ENCODE measurements at regions not wholly inside any gene's neighbourhood (a gene's known extent, or its start where the extent isn't known, plus 50 kb on each side); places are given as distances from the start of the nearest gene placed in this dataset.

DNA sequence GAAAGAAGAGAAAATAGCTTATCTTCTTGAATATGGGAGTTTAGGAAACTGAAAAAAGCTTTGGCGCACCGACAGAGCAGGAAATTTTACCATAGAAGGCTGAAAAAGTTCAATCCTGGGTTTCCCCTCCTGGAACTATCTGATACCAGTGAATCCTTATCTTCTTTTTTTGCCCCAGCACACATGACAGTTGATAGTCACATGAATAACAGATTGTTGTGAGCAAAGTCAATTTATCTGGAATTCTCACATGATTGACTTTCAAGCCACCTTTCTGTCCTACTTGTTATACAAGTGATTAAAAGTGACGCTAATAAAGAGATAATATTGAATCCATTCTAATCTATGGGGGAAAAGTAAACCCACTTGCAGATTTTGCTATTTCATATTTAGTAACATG, 365.8 kb upstream of the NPVF start:
- POLR2A ChIA-PET = no interaction called here
- no peaks in the 10 kb centered on the region for H3K4me1 Mint-ChIP-seq
- H3K36me3 Mint-ChIP-seq (ENCODE audit: low read depth) = no peaks in the 10 kb centered on the region
- H3K9me3 Mint-ChIP-seq = no peaks in the 10 kb centered on the region
- CTCF ChIA-PET = no interaction called here
- peaks cover 9% of the 10 kb centered on the region for H3K27me3 Mint-ChIP-seq
- intact Hi-C loops (cut with micrococcal nuclease) = no loop called here
- H3K27ac Mint-ChIP-seq = no peak overlapping the region
- TF ChIP-seq, protein P1, sequence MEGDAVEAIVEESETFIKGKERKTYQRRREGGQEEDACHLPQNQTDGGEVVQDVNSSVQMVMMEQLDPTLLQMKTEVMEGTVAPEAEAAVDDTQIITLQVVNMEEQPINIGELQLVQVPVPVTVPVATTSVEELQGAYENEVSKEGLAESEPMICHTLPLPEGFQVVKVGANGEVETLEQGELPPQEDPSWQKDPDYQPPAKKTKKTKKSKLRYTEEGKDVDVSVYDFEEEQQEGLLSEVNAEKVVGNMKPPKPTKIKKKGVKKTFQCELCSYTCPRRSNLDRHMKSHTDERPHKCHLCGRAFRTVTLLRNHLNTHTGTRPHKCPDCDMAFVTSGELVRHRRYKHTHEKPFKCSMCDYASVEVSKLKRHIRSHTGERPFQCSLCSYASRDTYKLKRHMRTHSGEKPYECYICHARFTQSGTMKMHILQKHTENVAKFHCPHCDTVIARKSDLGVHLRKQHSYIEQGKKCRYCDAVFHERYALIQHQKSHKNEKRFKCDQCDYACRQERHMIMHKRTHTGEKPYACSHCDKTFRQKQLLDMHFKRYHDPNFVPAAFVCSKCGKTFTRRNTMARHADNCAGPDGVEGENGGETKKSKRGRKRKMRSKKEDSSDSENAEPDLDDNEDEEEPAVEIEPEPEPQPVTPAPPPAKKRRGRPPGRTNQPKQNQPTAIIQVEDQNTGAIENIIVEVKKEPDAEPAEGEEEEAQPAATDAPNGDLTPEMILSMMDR (IDR thresholded peaks at IDR 0.05) = no peak
- ATAC-seq (ENCODE audit: low read depth) (no peak), DNase-seq (no peak)
- H3K4me3 Mint-ChIP-seq = no peak overlapping the region

DNA sequence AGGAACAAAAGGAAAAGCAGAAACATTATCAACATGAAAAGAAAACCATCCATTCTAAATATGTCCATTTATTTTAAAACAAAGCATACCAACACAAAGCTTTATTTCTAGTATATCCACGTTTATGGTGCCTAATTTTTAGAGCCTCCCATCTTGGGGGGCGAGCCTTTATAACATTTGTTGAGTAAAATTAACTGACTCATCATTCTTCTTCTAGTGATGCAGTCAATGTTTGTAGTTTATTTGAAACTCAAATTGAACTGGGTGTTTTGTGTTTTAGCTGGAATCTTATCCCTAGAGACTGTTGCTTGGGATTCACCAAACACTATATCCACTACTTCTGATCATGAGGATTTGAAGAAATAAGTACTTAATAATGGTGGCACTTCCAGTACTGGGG, 366.4 kb upstream of the NPVF start:
- no peaks in the 10 kb centered on the region for H3K9me3 Mint-ChIP-seq
- no peaks in the 10 kb centered on the region for H3K36me3 Mint-ChIP-seq (ENCODE audit: low read depth)
- no peaks in the 10 kb centered on the region for H3K4me1 Mint-ChIP-seq
- TF ChIP-seq, protein P1 (IDR thresholded peaks at IDR 0.05) = no peak
- no peak for ATAC-seq (ENCODE audit: low read depth)
- no peak for DNase-seq
- intact Hi-C loops (cut with micrococcal nuclease) = no loop called here
- H3K27me3 Mint-ChIP-seq = peaks cover 3% of the 10 kb centered on the region
- ChIA-PET CTCF (no interaction called here), POLR2A (no interaction called here)
- no peak overlapping the region for H3K27ac Mint-ChIP-seq
- no peak overlapping the region for H3K4me3 Mint-ChIP-seq

DNA sequence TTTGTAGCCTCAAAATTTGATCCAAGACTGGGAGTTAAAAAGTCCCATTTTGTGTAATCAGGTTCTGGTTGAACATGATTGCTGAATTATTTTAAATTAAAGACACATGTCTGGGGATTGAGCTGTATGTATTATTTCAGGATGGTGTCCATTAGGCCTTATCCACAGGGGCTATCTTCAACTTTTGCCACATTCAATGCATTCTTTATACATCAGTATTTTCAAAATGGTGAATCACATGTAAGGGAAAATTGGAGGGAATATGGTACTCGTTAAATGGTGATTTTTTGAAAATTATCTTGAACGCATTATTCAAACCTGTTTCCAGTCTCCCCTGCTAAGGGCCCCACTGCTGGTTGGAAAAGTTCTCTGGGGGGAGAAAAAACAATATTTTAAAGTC, 367.7 kb upstream of the NPVF start:
- Mint-ChIP-seq H3K9me3 (no peaks in the 10 kb centered on the region), H3K4me1 (no peaks in the 10 kb centered on the region), H3K27me3 (peaks cover 2% of the 10 kb centered on the region), H3K27ac (no peak overlapping the region), H3K4me3 (no peak overlapping the region), H3K36me3 (ENCODE audit: low read depth) (no peaks in the 10 kb centered on the region)
- intact Hi-C loops (cut with micrococcal nuclease) = no loop called here
- TF ChIP-seq, protein P1 (IDR thresholded peaks at IDR 0.05) = no peak
- DNase-seq = no peak
- POLR2A ChIA-PET = no interaction called here
- no peak for ATAC-seq (ENCODE audit: low read depth)
- CTCF ChIA-PET = no interaction called here

DNA sequence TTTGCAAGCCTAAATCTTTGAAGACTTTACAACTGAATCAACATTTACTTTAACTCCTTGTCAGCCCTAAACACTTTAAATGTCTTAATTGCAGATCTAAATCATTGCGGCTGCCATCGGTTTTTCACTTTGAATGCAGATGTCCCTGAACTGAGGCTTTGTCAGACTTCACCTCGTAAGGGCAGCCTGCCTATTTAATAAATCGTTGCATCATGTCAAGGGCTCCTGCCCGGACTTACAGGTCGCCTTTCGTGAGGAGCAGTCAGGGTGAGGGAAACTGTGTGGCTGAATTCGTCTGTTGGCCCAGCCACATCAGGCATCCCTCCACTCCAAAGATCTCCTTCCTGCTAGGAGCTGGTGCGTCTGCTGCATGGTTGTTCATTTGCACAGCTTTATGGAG, 368.2 kb upstream of the NPVF start:
- H3K4me1 Mint-ChIP-seq = no peaks in the 10 kb centered on the region
- ATAC-seq (ENCODE audit: low read depth) = no peak
- POLR2A ChIA-PET = no interaction called here
- no peak overlapping the region for H3K4me3 Mint-ChIP-seq
- CTCF ChIA-PET = no interaction called here
- no peaks in the 10 kb centered on the region for H3K36me3 Mint-ChIP-seq (ENCODE audit: low read depth)
- no peak overlapping the region for H3K27ac Mint-ChIP-seq
- H3K27me3 Mint-ChIP-seq = peaks cover 2% of the 10 kb centered on the region
- TF ChIP-seq, protein P1 (IDR thresholded peaks at IDR 0.05) = no peak
- intact Hi-C loops (cut with micrococcal nuclease) = no loop called here
- H3K9me3 Mint-ChIP-seq = no peaks in the 10 kb centered on the region
- DNase-seq = no peak

DNA sequence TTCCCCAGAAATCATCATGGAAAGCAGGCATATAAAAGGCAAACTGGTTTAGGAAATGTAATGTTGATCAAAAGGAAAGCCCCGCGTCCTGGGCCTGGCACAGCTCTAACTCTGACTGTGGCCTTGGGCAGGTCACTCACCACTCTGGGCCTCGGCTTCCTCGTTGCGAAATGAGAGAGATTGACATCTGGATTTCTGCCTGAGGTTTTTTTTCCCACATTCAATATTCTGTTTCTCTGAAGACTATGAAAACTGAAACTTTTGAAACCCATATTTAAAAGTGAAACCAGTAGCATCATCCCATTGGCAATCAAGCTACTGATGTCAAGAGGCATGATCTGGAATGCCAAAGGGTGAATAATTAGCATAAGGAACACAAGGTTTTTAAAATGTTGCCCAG, 369.7 kb upstream of the NPVF start:
- Mint-ChIP-seq H3K4me3 (no peak overlapping the region), H3K27me3 (peaks cover 2% of the 10 kb centered on the region), H3K9me3 (no peaks in the 10 kb centered on the region), H3K4me1 (peaks cover 1% of the 10 kb centered on the region), H3K36me3 (ENCODE audit: low read depth) (no peaks in the 10 kb centered on the region), H3K27ac (no peak overlapping the region)
- CTCF ChIA-PET = no interaction called here
- TF ChIP-seq, protein P1 (IDR thresholded peaks at IDR 0.05) = no peak
- DNase-seq = no peak
- intact Hi-C loops (cut with micrococcal nuclease) = no loop called here
- no peak for ATAC-seq (ENCODE audit: low read depth)
- POLR2A ChIA-PET = no interaction called here
